PC-3 (cell line): ENCODE measurements at regions not wholly inside any gene's neighbourhood (a gene's known extent, or its start where the extent isn't known, plus 50 kb on each side); places are given as distances from the start of the nearest gene placed in this dataset.
"Not testable (repeated sequence)": the region's sequence is repeated elsewhere in the genome, so short reads cannot be mapped to it uniquely, and the experiment has no call there.

Experiments used
- ATAC-seq: fragments of 200-7000 bp; cut with Tn5 transposase; 2 replicates; pipeline ENCODE4 v1.9.1; 2020; ENCODE audit warnings: mild to moderate bottlenecking, moderate library complexity
- BruUV-seq: library from RNA; stranded (reverse); fragments of 400-500 nt; replicated peaks from 2 replicates; lab custom pipeline; 2021; lab: Mats Ljungman, UMichigan
- CTCF ChIA-PET: fragments of 300-600 bp; sonication (Branson Sonifier 250); formaldehyde crosslinking; loops from one replicate; lab custom pipeline; 2022; ENCODE audit warnings: antibody characterized with exemption; lab: Charles Lee
- POLR2A ChIA-PET: fragments of 300-600 bp; sonication (Branson Sonifier 250); formaldehyde crosslinking; loops from one replicate; lab custom pipeline; 2022; ENCODE audit warnings: antibody characterized with exemption; ENCODE audit not compliant: unreplicated experiment; lab: Charles Lee
- DNase-seq: peaks from one replicate; pipeline ENCODE4 v3.0.0-alpha.2; 2015
- H2AFZ ChIP-seq: fragments of 300-600 bp; sonication (generic); 2 replicates; pipeline ENCODE4 v1.6.0; 2016; ENCODE audit warnings: antibody characterized with exemption, low read length
- H3F3A ChIP-seq: fragments of 300-600 bp; sonication (generic); one replicate; pipeline ENCODE4 v1.6.0; 2017; ENCODE audit warnings: antibody characterized with exemption, low read length, control low read depth, mild to moderate bottlenecking; ENCODE audit not compliant: unreplicated experiment
- H3K27ac ChIP-seq: fragments of 300-600 bp; sonication (generic); 2 replicates; pipeline ENCODE4 v1.5.1; 2016; ENCODE audit warnings: mild to moderate bottlenecking, low read length
- H3K27me3 ChIP-seq: fragments of 300-600 bp; sonication (generic); 2 replicates; pipeline ENCODE4 v1.6.1; 2016; ENCODE audit warnings: low read length, mixed read lengths
- H3K36me3 ChIP-seq: fragments of 300-600 bp; sonication (generic); 2 replicates; pipeline ENCODE4 v1.6.1; 2016; ENCODE audit warnings: low read depth, mixed run types, low read length, mixed read lengths
- H3K4me1 ChIP-seq: fragments of 300-600 bp; sonication (generic); 2 replicates; pipeline ENCODE4 v1.5.1; 2016; ENCODE audit warnings: low read length; ENCODE audit not compliant: insufficient read depth
- H3K4me2 ChIP-seq: fragments of 300-600 bp; sonication (generic); 2 replicates; pipeline ENCODE4 v1.6.0; 2016; ENCODE audit warnings: low read length
- H3K4me3 ChIP-seq: fragments of 300-600 bp; sonication (generic); 2 replicates; pipeline ENCODE4 v1.5.1; 2016; ENCODE audit warnings: mild to moderate bottlenecking, low read length, mixed read lengths
- H3K79me2 ChIP-seq: fragments of 300-600 bp; sonication (generic); 2 replicates; pipeline ENCODE4 v1.6.1; 2017; ENCODE audit warnings: low read length, mixed read lengths
- H3K9ac ChIP-seq: fragments of 300-600 bp; sonication (generic); 2 replicates; pipeline ENCODE4 v1.6.0; 2016; ENCODE audit warnings: mild to moderate bottlenecking, low read length
- H3K9me2 ChIP-seq: fragments of 300-600 bp; sonication (generic); replicated peaks from 2 replicates; pipeline ENCODE4 v1.6.1; 2016; ENCODE audit warnings: mixed run types, low read length, mixed read lengths
- H3K9me3 ChIP-seq: fragments of 300-600 bp; sonication (generic); 2 replicates; pipeline ENCODE4 v1.6.1; 2016; ENCODE audit warnings: low read length, mixed read lengths
- H4K20me1 ChIP-seq: fragments of 300-600 bp; sonication (generic); 2 replicates; pipeline ENCODE4 v1.6.1; 2016; ENCODE audit warnings: low read length, mixed read lengths
- CTCF ChIP-seq: fragments of 300-600 bp; sonication (generic); conservative IDR thresholded peaks from 2 replicates; pipeline ENCODE4 v1.5.1; 2017; ENCODE audit warnings: antibody characterized with exemption, low read depth, mild to moderate bottlenecking, low read length
- EZH2 ChIP-seq: fragments of 300-600 bp; sonication (generic); IDR thresholded peaks from one replicate; pipeline ENCODE4 v1.6.1; 2017; ENCODE audit warnings: antibody characterized with exemption, mild to moderate bottlenecking, low read length; ENCODE audit not compliant: unreplicated experiment
- EZH2phosphoT487 ChIP-seq: fragments of 300-600 bp; sonication (generic); IDR thresholded peaks from 2 replicates; pipeline ENCODE4 v1.6.1; 2018; ENCODE audit warnings: mild to moderate bottlenecking, antibody characterized with exemption, low read length, borderline replicate concordance
- intact Hi-C: fragments of 100-400 bp; cut with micrococcal nuclease; formaldehyde crosslinking; loops from 2 replicates; pipeline ENCODE4 v1.9.0; 2023

- no peaks in the 10 kb centered on the region for H4K20me1 ChIP-seq
- H3K27me3 ChIP-seq: no peaks in the 10 kb centered on the region
- H3K4me2 ChIP-seq: no peak overlapping the region
- no TSS peak for BruUV-seq
- no peaks in the 10 kb centered on the region for H3K9me3 ChIP-seq
- no peak overlapping the region for H2AFZ ChIP-seq
- H3K4me3 ChIP-seq: no peak overlapping the region
- no peaks in the 10 kb centered on the region for H3K36me3 ChIP-seq
- H3K27ac ChIP-seq: no peak overlapping the region
- no peaks in the 10 kb centered on the region for H3K79me2 ChIP-seq
- DNase-seq (no peak), ATAC-seq (no peak)
- intact Hi-C loops: no loop called here
- TF ChIP-seq EZH2 (no peak), CTCF (no peak), EZH2phosphoT487 (no peak)
- no peak overlapping the region for H3K9ac ChIP-seq
- H3K9me2 ChIP-seq: no peaks in the 10 kb centered on the region
- CTCF ChIA-PET: interaction anchor here (0.7 kb wide), 1 partner anchor 224 kb away, joined by 12 read pairs; no protein-coding TSS in a partner anchor
- no peaks in the 10 kb centered on the region for H3F3A ChIP-seq
- peaks cover 5% of the 10 kb centered on the region; the same call in 1 of the 2 replicates for H3K4me1 ChIP-seq
- POLR2A ChIA-PET: no interaction called here
Observed at GRCh38 chr1:112817555-112818373, 102.6 kb upstream of the PPM1J start.

- H3K27me3 ChIP-seq: no peaks in the 10 kb centered on the region
- H4K20me1 ChIP-seq: no peaks in the 10 kb centered on the region
- no peak overlapping the region for H3K4me2 ChIP-seq
- H3K9me3 ChIP-seq: no peaks in the 10 kb centered on the region
- H2AFZ ChIP-seq: no peak overlapping the region
- no peak for ATAC-seq
- no TSS peak for BruUV-seq
- no peak overlapping the region for H3K27ac ChIP-seq
- no peaks in the 10 kb centered on the region for H3K79me2 ChIP-seq
- no peaks in the 10 kb centered on the region for H3F3A ChIP-seq
- intact Hi-C loops: no loop called here
- no peak overlapping the region for H3K4me3 ChIP-seq
- CTCF ChIA-PET: no interaction called here
- no peak overlapping the region for H3K9ac ChIP-seq
- POLR2A ChIA-PET: no interaction called here
- TF ChIP-seq EZH2: no peak
- no peak for TF ChIP-seq EZH2phosphoT487
- no peak for TF ChIP-seq CTCF
- H3K9me2 ChIP-seq: no peaks in the 10 kb centered on the region
- no peak for DNase-seq
- no peaks in the 10 kb centered on the region for H3K36me3 ChIP-seq
- H3K4me1 ChIP-seq: peaks cover 5% of the 10 kb centered on the region; the same call in 1 of the 2 replicates
Observed at GRCh38 chr1:112815376-112815775, 100.2 kb upstream of the PPM1J start.

GRCh38 chr1:112814645-112815044 lies 99.5 kb upstream of the PPM1J start:
- H2AFZ ChIP-seq, ATAC-seq, H3K4me3 ChIP-seq, H3K4me2 ChIP-seq, POLR2A ChIA-PET, BruUV-seq, H3K79me2 ChIP-seq, DNase-seq, H4K20me1 ChIP-seq, H3K4me1 ChIP-seq, H3K9ac ChIP-seq, intact Hi-C loops, H3K27ac ChIP-seq, H3K36me3 ChIP-seq, H3F3A ChIP-seq, H3K27me3 ChIP-seq, H3K9me3 ChIP-seq, H3K9me2 ChIP-seq: not testable (repeated sequence)
- CTCF ChIA-PET: interaction anchor here (0.7 kb wide), 1 partner anchor 112 kb away, joined by 7 read pairs; no protein-coding TSS in a partner anchor
